ENCODE measurements at regions not wholly inside any gene's neighbourhood (a gene's known extent, or its start where the extent isn't known, plus 50 kb on each side); places are given as distances from the start of the nearest gene placed in this dataset.

DNA sequence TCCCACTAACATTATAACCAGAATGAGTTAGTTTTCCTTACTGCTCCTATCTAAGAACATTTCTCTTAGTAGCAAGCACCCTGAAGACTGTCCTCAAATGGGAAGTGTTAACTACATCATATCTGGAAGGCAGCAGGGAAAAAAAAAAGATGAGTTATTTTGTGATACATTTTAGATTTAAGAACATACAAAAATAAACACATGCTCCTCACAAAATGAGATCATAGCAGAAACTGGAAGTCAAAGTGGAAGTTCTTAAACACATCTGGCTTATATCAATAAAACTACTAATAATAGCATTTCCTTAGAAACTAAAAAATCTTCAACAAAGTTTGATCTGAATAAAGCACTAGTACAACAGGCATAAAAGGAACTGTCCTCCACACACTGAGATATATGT, 70.4 kb downstream of the SLITRK6 start:
- TF ChIP-seq, protein P1, sequence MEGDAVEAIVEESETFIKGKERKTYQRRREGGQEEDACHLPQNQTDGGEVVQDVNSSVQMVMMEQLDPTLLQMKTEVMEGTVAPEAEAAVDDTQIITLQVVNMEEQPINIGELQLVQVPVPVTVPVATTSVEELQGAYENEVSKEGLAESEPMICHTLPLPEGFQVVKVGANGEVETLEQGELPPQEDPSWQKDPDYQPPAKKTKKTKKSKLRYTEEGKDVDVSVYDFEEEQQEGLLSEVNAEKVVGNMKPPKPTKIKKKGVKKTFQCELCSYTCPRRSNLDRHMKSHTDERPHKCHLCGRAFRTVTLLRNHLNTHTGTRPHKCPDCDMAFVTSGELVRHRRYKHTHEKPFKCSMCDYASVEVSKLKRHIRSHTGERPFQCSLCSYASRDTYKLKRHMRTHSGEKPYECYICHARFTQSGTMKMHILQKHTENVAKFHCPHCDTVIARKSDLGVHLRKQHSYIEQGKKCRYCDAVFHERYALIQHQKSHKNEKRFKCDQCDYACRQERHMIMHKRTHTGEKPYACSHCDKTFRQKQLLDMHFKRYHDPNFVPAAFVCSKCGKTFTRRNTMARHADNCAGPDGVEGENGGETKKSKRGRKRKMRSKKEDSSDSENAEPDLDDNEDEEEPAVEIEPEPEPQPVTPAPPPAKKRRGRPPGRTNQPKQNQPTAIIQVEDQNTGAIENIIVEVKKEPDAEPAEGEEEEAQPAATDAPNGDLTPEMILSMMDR (conservative IDR thresholded peaks at IDR 0.05): no peak
- TF ChIP-seq ZFX (IDR thresholded peaks at IDR 0.05): no peak
